HG03457 (cell line): ENCODE measurements at regions not wholly inside any gene's neighbourhood (a gene's known extent, or its start where the extent isn't known, plus 50 kb on each side); places are given as distances from the start of the nearest gene placed in this dataset.

Experiments used
- ATAC-seq: cut with Tn5 transposase; IDR thresholded peaks from one replicate; pipeline ENCODE4 v1.9.1; 2021; ENCODE audit warnings: moderate number of reproducible peaks; ENCODE audit not compliant: unreplicated experiment

DNA sequence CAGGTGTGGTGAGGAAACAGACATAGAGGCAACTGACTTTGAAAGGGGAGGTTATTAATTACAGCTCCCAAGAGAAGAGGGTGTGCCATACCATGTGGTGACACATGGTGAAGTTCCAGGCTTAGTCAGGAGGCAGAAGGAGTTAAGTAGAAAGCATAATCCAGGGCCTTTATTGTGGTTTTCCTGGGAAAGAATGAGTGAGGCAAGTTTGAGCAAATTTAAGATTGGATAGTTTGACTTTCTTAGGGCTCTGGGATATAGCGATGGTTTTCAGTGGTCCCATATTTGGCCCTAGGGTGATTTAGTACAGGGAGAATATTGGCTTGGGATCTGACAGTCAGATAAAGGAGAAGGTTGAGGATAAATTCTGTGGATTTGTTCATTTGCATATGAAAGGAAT, 495.9 kb upstream of the FSTL5 start:
- ATAC-seq, result no peak

- ATAC-seq, result no peak
These were observed 494.2 kb upstream of the FSTL5 start for GRCh38 chr4:162657966-162658365.

DNA sequence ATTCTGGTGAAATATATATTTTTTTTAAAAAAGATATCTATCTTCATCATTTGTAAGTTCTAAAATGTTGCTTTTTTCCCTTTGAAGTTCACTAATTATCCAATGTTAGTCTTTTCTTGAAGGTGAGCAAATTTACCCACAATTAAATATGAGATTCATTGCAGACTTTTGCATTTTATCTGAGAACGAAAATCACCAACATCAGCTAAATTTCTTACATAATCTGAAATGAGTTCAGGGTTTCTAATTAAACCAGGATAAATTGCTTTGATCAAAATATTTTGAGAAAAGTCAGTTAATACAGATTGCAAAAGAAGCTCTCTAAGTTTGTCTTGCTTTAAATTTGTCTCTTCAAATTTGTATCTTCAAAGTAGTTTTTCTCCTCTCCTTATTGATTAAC, 486.4 kb upstream of the FSTL5 start:
- ATAC-seq, result no peak

GRCh38 chr4:162645381-162645780, 481.6 kb upstream of the FSTL5 start:
- ATAC-seq, result no peak

DNA sequence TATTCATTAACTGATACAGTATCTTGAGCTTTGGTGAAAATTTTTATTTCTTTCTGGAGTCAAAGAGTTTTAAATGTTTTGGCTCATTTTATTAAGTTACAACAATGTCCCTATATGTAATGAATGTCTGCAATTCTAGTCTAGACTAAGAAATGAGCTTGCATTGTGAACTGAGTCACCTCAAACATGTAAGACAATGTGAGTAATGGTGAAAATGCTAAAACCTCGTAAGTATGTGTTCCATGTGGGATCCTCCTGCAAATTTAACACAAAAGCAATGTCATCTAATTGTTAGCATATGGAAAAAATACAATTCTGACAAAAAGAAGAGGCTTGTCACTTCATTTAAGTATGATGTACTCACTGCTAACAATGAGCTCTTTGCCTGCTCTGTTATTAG, 480.5 kb upstream of the FSTL5 start:
- ATAC-seq, result no peak

GRCh38 chr4:162640152-162640551, 476.4 kb upstream of the FSTL5 start:
- ATAC-seq, result no peak

- ATAC-seq, result no peak
These were observed 470.6 kb upstream of the FSTL5 start for GRCh38 chr4:162634390-162634789.

GRCh38 chr4:162622664-162623063, 458.9 kb upstream of the FSTL5 start:
- no peak for ATAC-seq

- ATAC-seq, result no peak
These were observed 446.3 kb upstream of the FSTL5 start for GRCh38 chr4:162610116-162610515.

DNA sequence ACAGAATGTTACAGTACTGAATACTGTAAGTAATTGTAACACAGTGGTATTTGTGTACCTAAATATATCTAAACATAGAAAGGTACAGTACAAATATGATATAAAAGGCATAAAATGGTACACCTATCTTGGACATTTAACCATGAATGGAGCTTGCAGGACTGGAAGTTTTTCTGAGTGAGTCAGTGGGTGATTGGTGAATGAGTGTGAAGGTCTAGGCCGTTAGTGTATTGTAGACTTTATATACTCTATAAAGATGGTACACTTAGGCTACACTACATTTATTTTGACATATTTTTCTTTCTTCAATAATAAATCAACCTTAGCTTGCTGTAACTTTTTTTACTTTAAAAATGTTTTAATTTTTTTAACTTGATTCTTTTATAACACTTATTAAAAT, 422.5 kb upstream of the FSTL5 start:
- ATAC-seq, result no peak

DNA sequence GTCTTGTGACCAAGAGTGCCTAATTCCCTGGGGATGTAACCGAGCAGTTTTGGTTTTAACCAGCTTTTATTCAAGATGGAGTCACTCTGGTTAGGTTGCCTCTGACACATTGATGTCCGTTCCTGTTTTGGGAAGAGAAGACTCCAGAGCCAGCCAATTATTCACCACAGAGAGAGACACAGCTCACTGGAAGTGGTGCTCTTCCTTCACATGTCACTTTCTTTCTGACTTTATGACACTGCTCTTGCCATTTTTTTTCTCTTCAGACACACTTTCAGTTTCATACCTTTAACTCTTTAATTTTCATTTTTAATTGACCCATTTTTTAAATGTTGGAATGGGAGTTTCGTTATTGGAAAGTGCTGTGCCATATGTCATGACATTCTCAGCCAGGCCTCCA, 418.4 kb upstream of the FSTL5 start:
- no peak for ATAC-seq

DNA sequence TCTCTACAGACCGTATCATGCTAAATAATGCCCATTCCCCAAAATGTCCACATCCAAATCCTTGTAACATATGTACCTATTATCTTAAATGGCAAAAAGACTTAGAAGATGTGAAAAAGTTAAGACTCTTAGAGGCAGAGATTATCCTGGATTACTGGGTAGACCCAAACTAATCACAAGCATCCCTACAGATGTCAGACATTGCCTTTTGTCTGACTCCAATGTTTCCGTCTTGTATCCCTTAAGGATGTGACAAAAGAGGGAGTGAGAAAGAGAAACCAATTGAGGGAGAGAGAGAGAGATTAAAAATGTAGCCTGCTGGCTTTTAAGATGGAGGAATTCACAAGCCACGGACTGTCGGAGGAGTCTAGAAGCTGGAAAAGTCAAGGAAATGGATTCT, 401.9 kb upstream of the FSTL5 start:
- no peak for ATAC-seq

DNA sequence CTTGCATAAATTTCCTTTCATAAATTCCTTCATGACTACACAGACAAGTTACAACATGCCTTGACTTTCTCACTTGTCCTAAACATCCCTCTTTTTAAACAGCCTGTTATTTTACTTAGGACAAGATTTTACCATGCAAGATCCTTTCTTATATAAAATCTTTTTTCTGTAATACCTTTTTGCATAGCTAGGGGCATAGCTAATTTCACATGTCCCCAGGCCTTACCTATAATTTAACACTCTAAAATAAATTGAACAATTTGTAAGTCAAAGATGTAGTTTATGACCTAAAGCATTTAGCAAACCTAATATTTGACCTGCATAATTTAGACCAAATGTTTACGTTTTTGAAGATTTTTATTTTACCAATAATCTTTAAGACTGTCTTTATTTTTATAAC, 396.3 kb upstream of the FSTL5 start:
- ATAC-seq, result no peak

DNA sequence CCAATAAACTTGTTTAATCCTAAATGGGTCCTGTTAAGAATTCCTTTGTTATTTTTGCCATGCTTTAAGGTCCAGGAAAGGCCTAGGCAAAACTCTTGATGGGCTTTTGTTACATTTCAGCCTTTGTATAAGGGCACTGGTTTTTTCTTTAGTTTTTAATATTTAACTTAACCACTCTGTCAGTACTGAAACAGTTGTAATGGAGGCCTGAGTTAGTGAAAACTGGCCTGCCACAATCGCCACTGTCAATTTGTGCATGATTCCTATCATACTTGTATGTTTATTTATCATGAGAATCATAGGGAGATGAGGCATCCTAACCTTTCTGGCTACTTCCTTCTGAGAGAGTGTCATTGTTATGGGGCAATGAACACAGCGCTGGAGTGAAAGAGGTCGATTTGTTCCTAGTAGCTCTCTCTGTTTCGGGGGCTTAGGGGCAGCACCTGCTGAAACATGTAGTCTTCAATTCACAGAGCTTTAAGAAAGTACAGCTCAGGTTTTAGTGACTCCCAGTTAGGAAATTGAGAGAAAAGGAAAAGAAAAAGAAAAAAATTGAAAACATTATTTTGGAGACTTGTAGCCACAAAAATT, 393.8 kb upstream of the FSTL5 start:
- no peak for ATAC-seq

- ATAC-seq, result no peak
These were observed 371.3 kb upstream of the FSTL5 start for GRCh38 chr4:162535121-162535520.

DNA sequence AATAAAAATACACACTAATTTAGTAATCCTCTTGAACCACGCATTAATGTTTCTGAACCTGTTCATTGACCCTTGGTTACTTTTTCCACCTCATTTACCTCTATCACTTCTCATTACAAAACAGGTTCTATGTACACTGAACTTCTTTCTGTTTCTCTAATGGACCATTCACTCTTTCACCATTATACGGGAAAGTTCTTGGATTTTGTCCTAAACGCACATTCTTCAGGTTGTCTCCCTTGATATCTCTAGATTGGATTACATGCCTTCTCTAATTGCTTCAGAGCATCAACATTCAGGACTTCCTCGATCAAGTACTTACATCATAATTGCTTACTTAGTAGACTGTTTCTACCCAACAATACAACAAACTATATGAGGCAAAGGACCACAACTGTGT, 359.4 kb upstream of the FSTL5 start:
- no peak for ATAC-seq

- no peak for ATAC-seq
These were observed 358.9 kb upstream of the FSTL5 start for GRCh38 chr4:162522724-162523123.

- no peak for ATAC-seq
These were observed 347.1 kb upstream of the FSTL5 start for GRCh38 chr4:162510937-162511336.

GRCh38 chr4:162510115-162510514, 346.3 kb upstream of the FSTL5 start:
- no peak for ATAC-seq

- no peak for ATAC-seq
These were observed 345.5 kb upstream of the FSTL5 start for GRCh38 chr4:162509333-162509732.

GRCh38 chr4:162506253-162506652, 342.5 kb upstream of the FSTL5 start:
- no peak for ATAC-seq

DNA sequence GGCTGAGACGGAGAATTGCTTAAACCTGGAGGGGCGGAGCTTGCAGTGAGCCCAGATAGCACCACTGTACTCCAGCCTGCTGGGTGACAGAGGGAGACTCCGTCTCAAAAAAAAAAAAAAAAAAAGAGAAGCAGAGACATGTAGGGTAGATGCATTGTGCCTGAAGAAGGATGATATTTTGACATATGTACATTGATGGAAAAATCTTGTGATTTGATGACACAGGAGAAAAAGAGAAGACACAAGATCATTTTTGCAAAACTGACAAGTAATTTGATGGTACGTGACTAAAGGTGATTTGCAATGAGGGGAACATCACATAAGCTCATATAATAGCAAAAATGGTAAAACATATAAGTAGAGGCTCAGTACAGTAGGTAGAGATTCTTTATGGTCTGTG, 340.1 kb upstream of the FSTL5 start:
- ATAC-seq, result no peak

- no peak for ATAC-seq
These were observed 338.3 kb upstream of the FSTL5 start for GRCh38 chr4:162502109-162502508.

DNA sequence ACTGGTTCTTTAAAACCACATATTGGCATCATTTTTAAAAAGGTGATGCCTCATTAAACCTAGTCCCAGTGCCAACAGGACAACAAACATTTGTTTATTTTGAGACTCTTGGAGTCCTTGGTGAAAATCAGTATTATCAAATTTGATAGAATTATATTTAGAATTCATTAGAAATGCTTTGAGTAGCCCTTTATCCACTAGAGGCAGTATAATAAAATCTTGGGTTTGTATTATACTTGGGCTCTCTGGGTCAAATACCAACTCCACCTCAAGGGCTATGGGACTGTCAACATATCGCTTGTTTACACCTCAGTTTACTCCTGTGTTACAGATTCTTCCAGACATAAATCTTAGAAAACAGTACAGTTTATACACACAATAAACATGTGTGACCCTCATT, 335.7 kb upstream of the FSTL5 start:
- ATAC-seq, result no peak
